Peyer's patch (tissue), 4 donors: ENCODE measurements at regions not wholly inside any gene's neighbourhood (a gene's known extent, or its start where the extent isn't known, plus 50 kb on each side); places are given as distances from the start of the nearest gene placed in this dataset.
"Not testable (repeated sequence)": the region's sequence is repeated elsewhere in the genome, so short reads cannot be mapped to it uniquely, and the experiment has no call there.

Source experiments
- DNase-seq, 3 donors: peaks; one replicate each; pipeline ENCODE4 v3.0.0-alpha.2; 2017 to 2019
- H3K27ac ChIP-seq, 4 donors: fragments of 200-600 bp; sonication (generic); one replicate each; pipeline ENCODE4 v1.5.1; 2016 to 2019
- H3K27me3 ChIP-seq, 2 donors: fragments of 200-600 bp; sonication (generic); one replicate each; pipeline ENCODE4 v1.5.1; 2019
- H3K36me3 ChIP-seq, 3 donors: fragments of 200-600 bp; sonication (generic); one replicate each; pipeline ENCODE4 v1.5.1; 2016 to 2019
- H3K4me1 ChIP-seq, 4 donors: fragments of 200-600 bp; sonication (generic); one replicate each; pipeline ENCODE4 v1.5.1; 2016 to 2019
- H3K4me3 ChIP-seq, 4 donors: fragments of 200-600 bp; sonication (generic); 1 replicate in 3 of 4; 2 replicates in 1 of 4; pipeline ENCODE4 v1.5.1; 2016 to 2019; ENCODE audit warnings: mild to moderate bottlenecking in 1 of 4
- H3K9me3 ChIP-seq, 4 donors: fragments of 200-600 bp; sonication (generic); one replicate each; pipeline ENCODE4 v1.5.1; 2016 to 2019; ENCODE audit warnings: mild to moderate bottlenecking in 1 of 4
- POLR2A ChIP-seq, 2 donors: fragments of 450-650 bp; IDR thresholded peaks; one replicate each; pipeline ENCODE4 v1.5.1; 2017; ENCODE audit warnings: antibody characterized with exemption in 2 of 2, mild to moderate bottlenecking in 2 of 2, moderate library complexity in 2 of 2
- TF ChIP-seq, protein P1 (sequence below), 6 experiments: fragments of 450-650 bp in 4 of 6; fragments of 200-600 bp in 2 of 6; sonication (generic) in 1 of 6; IDR thresholded peaks; one replicate each; pipeline ENCODE4 v1.5.1; 2017 to 2019; ENCODE audit warnings: antibody characterized with exemption in 6 of 6, mild to moderate bottlenecking in 3 of 6, moderate library complexity in 1 of 6

DNA sequence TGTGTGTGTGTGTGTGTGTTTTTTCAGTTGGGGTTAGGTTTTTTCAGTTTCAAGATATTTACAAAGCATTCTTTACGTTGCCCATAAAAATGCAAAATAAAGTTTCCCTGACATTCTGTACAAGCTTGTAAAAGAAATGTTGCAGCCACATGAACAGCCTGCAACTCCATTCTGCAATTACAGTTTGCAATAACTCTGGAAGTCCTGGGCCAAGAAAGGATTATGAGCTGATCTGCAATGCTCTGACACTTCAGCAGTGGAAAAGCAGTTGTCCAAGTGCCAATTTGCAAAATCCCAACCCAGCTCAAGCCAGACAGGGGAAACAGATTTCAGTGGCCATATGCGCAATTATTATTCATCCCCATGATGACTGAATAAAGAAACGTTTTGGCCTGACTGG lies 322.1 kb downstream of the MEX3B start:
- Histone ChIP-seq H3K4me3 (no peak overlapping the region), H3K36me3 (no peaks in the 10 kb centered on the region), H3K9me3 (no peaks in the 10 kb centered on the region), H3K4me1 (no peaks in the 10 kb centered on the region), H3K27me3 (no peaks in the 10 kb centered on the region), H3K27ac (no peak overlapping the region)
- TF ChIP-seq POLR2A (IDR thresholded peaks at IDR 0.05) = no peak
- TF ChIP-seq, protein P1, sequence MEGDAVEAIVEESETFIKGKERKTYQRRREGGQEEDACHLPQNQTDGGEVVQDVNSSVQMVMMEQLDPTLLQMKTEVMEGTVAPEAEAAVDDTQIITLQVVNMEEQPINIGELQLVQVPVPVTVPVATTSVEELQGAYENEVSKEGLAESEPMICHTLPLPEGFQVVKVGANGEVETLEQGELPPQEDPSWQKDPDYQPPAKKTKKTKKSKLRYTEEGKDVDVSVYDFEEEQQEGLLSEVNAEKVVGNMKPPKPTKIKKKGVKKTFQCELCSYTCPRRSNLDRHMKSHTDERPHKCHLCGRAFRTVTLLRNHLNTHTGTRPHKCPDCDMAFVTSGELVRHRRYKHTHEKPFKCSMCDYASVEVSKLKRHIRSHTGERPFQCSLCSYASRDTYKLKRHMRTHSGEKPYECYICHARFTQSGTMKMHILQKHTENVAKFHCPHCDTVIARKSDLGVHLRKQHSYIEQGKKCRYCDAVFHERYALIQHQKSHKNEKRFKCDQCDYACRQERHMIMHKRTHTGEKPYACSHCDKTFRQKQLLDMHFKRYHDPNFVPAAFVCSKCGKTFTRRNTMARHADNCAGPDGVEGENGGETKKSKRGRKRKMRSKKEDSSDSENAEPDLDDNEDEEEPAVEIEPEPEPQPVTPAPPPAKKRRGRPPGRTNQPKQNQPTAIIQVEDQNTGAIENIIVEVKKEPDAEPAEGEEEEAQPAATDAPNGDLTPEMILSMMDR (IDR thresholded peaks at IDR 0.05) = no peak
- no peak for DNase-seq

DNA sequence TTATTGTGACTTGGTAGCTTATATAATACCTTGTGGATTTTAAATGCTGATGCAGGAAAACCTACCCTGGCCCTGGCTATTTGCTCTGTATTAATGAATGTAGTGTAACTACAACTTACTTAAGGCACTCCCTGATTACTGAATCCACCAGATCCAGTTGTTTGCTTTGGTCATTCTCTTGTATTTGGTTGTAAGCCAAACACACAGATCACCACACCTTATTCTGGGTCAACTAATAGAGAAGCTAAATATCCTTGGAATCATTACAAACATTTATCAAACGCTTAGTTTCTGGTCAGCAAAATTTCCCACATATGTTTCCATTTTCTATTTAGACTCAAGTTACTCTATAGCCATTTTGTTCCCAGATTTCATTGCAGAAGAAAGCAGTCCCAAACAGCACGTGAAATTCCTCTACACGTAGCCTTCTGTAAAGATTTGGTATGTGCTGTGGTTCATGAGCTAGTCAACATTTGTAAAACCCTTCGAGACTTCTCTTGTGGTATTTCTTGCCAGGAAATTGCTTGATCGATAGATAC lies 322.6 kb downstream of the MEX3B start:
- TF ChIP-seq, protein P1 (IDR thresholded peaks at IDR 0.05) = no peak
- TF ChIP-seq POLR2A (IDR thresholded peaks at IDR 0.05) = no peak
- Histone ChIP-seq H3K27ac (no peak overlapping the region), H3K4me1 (no peaks in the 10 kb centered on the region), H3K27me3 (no peaks in the 10 kb centered on the region), H3K9me3 (no peaks in the 10 kb centered on the region), H3K36me3 (no peaks in the 10 kb centered on the region), H3K4me3 (no peak overlapping the region)
- no peak for DNase-seq

DNA sequence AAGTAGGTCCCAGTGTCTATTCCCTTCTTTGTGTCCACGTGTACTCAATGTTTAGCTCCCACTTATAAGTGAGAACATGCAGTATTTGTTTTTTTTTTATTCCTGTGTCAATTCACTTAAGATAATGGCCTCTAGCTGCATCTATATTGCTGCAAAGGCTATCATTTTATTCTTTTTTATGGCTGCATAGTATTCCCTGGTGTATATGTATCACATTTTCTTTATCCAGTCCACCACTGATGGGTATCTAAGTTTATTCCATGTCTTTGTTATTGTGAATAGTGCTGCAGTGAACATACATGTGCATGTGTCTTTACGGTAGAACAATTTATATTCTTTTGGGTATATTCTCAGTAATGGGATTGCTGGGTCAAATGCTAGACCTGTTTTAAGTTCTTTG lies 329.4 kb downstream of the MEX3B start:
- DNase-seq, H3K9me3 ChIP-seq, H3K4me3 ChIP-seq, H3K36me3 ChIP-seq, H3K4me1 ChIP-seq, H3K27ac ChIP-seq, H3K27me3 ChIP-seq: not testable (repeated sequence)

DNA sequence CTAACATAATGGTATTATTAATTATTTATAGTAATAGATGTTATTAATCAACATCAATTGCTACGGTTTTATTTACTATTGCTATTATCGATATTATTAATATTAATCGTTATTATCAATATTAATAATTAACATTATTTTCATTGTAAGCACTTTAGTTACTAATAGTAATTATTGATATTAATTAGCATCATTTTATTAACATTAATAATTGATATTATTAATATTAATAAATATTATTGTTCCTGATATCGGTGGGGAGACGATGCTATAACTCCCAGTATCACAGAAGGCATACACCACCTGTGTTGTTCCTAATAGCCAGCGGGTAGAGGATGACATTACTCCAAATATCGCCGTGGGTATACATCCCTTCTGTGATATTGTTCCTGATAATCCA lies 335.5 kb downstream of the MEX3B start:
- no peaks in the 10 kb centered on the region for H3K36me3 ChIP-seq
- no peak overlapping the region for H3K4me3 ChIP-seq
- H3K9me3 ChIP-seq = no peaks in the 10 kb centered on the region
- no peaks in the 10 kb centered on the region for H3K27me3 ChIP-seq
- TF ChIP-seq, protein P1 (IDR thresholded peaks at IDR 0.05) = no peak
- TF ChIP-seq POLR2A (IDR thresholded peaks at IDR 0.05) = no peak
- DNase-seq = no peak
- H3K27ac ChIP-seq = no peak overlapping the region
- H3K4me1 ChIP-seq = no peaks in the 10 kb centered on the region

DNA sequence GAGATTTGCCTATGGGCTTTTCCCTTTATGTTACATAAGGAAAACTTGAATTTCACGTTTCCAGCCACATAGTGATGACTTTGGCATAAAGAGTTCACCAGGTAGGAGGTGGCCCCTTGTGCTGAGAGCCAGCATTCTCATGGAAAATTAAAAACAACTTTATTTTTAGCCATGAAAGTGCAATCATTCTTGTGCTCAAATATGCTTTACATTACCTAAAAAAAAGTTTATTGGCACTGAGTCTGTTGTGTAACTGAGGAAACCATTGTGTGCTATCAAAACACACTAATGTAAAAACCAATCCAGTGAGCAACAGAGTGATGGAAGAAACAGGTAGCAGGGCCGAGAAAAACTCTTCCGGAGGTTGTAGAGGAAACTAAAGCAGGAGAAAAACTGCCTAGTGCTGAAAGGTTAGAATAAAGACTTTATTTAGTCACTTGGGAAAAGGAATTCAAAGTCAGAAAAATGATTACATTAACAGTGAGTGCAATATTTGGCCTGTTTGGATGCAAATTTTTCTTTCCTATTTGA lies 332.9 kb upstream of the TMC3 start:
- DNase-seq, H3K36me3 ChIP-seq, H3K27me3 ChIP-seq, H3K4me1 ChIP-seq, H3K27ac ChIP-seq, H3K9me3 ChIP-seq, H3K4me3 ChIP-seq: not testable (repeated sequence)

DNA sequence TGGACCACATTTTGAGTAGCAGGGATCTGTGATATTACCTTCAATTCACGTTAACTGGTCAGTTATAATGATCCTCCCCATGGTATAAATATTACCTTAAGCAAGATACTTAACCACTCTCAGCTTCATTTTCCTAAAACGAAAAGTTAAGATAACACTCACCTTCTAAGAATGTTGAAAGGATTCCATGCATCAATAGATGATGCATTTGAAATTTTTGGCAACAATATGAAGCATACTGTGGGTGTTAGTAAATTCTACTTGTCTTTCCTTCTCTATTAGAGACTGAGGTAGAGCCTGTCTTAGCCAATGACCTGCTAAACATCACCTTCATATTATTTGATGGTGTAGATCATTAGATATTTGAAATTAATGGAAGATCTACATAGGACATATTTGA lies 331.7 kb upstream of the TMC3 start:
- H3K27ac ChIP-seq, H3K36me3 ChIP-seq, H3K4me3 ChIP-seq, DNase-seq, H3K4me1 ChIP-seq, H3K9me3 ChIP-seq, H3K27me3 ChIP-seq: not testable (repeated sequence)

DNA sequence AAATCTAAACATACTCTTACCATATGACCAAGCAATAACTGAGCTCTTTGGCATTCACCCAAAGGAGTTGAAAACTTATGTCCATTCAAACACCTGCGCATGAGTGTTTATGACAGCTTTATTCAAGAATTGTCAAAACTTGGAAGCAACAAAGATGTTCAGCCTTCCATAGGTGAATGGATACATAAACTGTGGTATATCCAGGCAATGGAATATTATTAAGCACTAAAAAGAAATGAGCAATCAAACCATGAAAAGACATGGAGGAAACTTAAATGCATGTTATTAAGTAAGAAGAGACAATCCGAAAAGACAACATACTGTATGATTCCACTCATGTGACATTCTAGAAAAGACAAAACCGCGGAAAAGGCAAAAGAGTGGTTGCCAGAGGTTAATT lies 312.0 kb upstream of the TMC3 start:
- H3K36me3 ChIP-seq = no peaks in the 10 kb centered on the region
- H3K4me3 ChIP-seq = no peak overlapping the region
- DNase-seq = no peak
- no peaks in the 10 kb centered on the region for H3K27me3 ChIP-seq
- H3K9me3 ChIP-seq = no peaks in the 10 kb centered on the region
- H3K27ac ChIP-seq = no peak overlapping the region
- TF ChIP-seq POLR2A (IDR thresholded peaks at IDR 0.05) = no peak
- TF ChIP-seq, protein P1 (IDR thresholded peaks at IDR 0.05) = no peak
- no peaks in the 10 kb centered on the region for H3K4me1 ChIP-seq
